ENCODE measurements at regions not wholly inside any gene's neighbourhood (a gene's known extent, or its start where the extent isn't known, plus 50 kb on each side); places are given as distances from the start of the nearest gene placed in this dataset.

DNA sequence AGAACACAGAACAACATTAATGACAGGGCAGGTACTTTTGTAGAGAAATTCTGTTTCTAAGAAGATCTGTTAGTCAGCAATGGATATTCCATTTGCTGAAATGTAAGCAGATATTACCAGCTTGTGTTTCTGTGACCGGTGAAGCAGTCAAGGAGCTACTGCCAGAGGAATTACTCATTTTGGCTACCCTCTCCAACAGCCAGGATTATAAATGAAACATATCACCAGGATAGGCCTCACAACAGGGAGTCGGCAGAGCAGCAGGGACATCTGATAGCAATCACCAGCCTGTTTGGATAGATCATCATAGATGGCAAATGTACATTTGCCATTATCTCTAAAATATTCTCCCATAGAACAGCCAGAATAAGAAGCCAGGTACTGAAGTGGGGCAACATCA, 440.7 kb downstream of the KCNH5 start:
- no peak overlapping the region for H3K4ac ChIP-seq (ENCODE audit: low read depth, low read length)
- no peak overlapping the region for H3K4me3 ChIP-seq (ENCODE audit: insufficient read depth, low read depth, low read length)
- H4K20me1 ChIP-seq (ENCODE audit: insufficient read depth, low read length): no peaks in the 10 kb centered on the region
- no peaks in the 10 kb centered on the region for H3K36me3 ChIP-seq (ENCODE audit: control insufficient read depth, insufficient read depth, low read length)
- H3K4me2 ChIP-seq (ENCODE audit: low read depth, low read length): no peak overlapping the region
- H3K9ac ChIP-seq (ENCODE audit: low read depth, low read length): no peak overlapping the region
- no peak overlapping the region for H4K5ac ChIP-seq (ENCODE audit: low read depth, low read length)
- ChIA-PET CTCF (no interaction called here), POLR2A (ENCODE audit: unreplicated experiment) (no interaction called here)
- intact Hi-C loops (cut with micrococcal nuclease) (no loop called here), dilution Hi-C loops (cut with HindIII; ENCODE audit: low sequenced_read_pairs, unreplicated experiment) (no loop called here), in situ Hi-C loops (cut with MboI; ENCODE audit: low sequenced_read_pairs) (no loop called here)
- H4K91ac ChIP-seq (ENCODE audit: insufficient read depth, low read depth, low read length): no peak overlapping the region
- H3K9me3 ChIP-seq (ENCODE audit: control insufficient read depth, insufficient read depth, low read length): no peaks in the 10 kb centered on the region
- no peaks in the 10 kb centered on the region for H3K79me1 ChIP-seq (ENCODE audit: low read depth in 1 of 2, low read length in 2 of 2)
- no peak overlapping the region for H2AK5ac ChIP-seq (ENCODE audit: low read depth, low read length)
- no peaks in the 10 kb centered on the region for H3K9me1 ChIP-seq (ENCODE audit: insufficient read depth, low read length)
- no peak overlapping the region for H3K14ac ChIP-seq (replicated peaks; ENCODE audit: low read depth, low read length)
- no peak overlapping the region for H3K18ac ChIP-seq (ENCODE audit: low read depth, low read length)
- TF ChIP-seq CHD1 (IDR thresholded peaks at IDR 0.05; ENCODE audit: low read depth, low read length) (no peak), BHLHE40 (IDR thresholded peaks at IDR 0.05; ENCODE audit: low read depth, low read length) (no peak), RAD21 (IDR thresholded peaks at IDR 0.05; ENCODE audit: low read length) (no peak), MXI1 (IDR thresholded peaks at IDR 0.05; ENCODE audit: borderline replicate concordance, low read depth, low read length) (no peak), FOS (IDR thresholded peaks at IDR 0.05; ENCODE audit: low read depth, low read length) (no peak), RCOR1 (IDR thresholded peaks at IDR 0.05; ENCODE audit: insufficient replicate concordance, low read length) (no peak), CTCF (conservative IDR thresholded peaks at IDR 0.05; ENCODE audit: low read depth, low read length) (no peak), RFX5 (IDR thresholded peaks at IDR 0.05; ENCODE audit: low read depth, low read length) (no peak), CEBPB (IDR thresholded peaks at IDR 0.05; ENCODE audit: low read depth, low read length) (no peak), MAFK (IDR thresholded peaks at IDR 0.05; ENCODE audit: low read depth, low read length) (no peak)
- TF ChIP-seq, protein P1, sequence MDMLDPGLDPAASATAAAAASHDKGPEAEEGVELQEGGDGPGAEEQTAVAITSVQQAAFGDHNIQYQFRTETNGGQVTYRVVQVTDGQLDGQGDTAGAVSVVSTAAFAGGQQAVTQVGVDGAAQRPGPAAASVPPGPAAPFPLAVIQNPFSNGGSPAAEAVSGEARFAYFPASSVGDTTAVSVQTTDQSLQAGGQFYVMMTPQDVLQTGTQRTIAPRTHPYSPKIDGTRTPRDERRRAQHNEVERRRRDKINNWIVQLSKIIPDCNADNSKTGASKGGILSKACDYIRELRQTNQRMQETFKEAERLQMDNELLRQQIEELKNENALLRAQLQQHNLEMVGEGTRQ (IDR thresholded peaks at IDR 0.05; ENCODE audit: low read depth, low read length): no peak
- H2BK120ac ChIP-seq (ENCODE audit: low read depth, low read length): no peak overlapping the region
- no CpG with 5 or more reads among the region's 2 CpGs for WGBS, 2 experiments (ENCODE audit: extremely low coverage in 2 of 2, insufficient read length in 1 of 2)
- DNase-seq (peak; percentile 45), ATAC-seq (ENCODE audit: low read depth) (no peak)
- H3K56ac ChIP-seq (ENCODE audit: extremely low read depth, insufficient read depth, low read length): no peak overlapping the region
- no peak overlapping the region for H2BK5ac ChIP-seq (ENCODE audit: low read depth, low read length, poor library complexity, severe bottlenecking)
- H2AK9ac ChIP-seq (replicated peaks; ENCODE audit: low read depth, low read length, poor library complexity): no peak overlapping the region
- no peak overlapping the region for H4K8ac ChIP-seq (ENCODE audit: low read depth in 2 of 2, low read length in 2 of 2)
- no TSS peak for BruUV-seq (replicated peaks)
- no peak overlapping the region for H2AFZ ChIP-seq (replicated peaks; ENCODE audit: low read length, poor library complexity)
- no peak overlapping the region for H3K27ac ChIP-seq (ENCODE audit: insufficient read depth, low read length)
- no peaks in the 10 kb centered on the region for H3K4me1 ChIP-seq (ENCODE audit: control insufficient read depth, insufficient read depth, low read length)
- H2BK20ac ChIP-seq (ENCODE audit: low read depth, low read length): no peak overlapping the region
- no peak overlapping the region for H2BK15ac ChIP-seq (ENCODE audit: low read depth, low read length)
- H3K23ac ChIP-seq (ENCODE audit: low read depth, low read length): no peak overlapping the region
- no peaks in the 10 kb centered on the region for H3K27me3 ChIP-seq (ENCODE audit: control insufficient read depth, insufficient read depth, low read length)

Data from IMR-90 (cell line).